T-helper 2 cell treated with Interferon-gamma antibody and Interleukin-4, amounts not matched to agents 100 ng/mL and 5 ng/mL, for 36 hours (primary cell): ENCODE measurements at regions not wholly inside any gene's neighbourhood (a gene's known extent, or its start where the extent isn't known, plus 50 kb on each side); places are given as distances from the start of the nearest gene placed in this dataset.

ENCODE experiments used
- intact Hi-C: fragments of 100-400 bp; cut with micrococcal nuclease; formaldehyde crosslinking; loops from one replicate; pipeline ENCODE4 v1.15.1; 2023

- intact Hi-C loops, result no loop called here
These were observed 76.1 kb upstream of the TPM1 start for GRCh38 chr15:62966294-62967078.

DNA sequence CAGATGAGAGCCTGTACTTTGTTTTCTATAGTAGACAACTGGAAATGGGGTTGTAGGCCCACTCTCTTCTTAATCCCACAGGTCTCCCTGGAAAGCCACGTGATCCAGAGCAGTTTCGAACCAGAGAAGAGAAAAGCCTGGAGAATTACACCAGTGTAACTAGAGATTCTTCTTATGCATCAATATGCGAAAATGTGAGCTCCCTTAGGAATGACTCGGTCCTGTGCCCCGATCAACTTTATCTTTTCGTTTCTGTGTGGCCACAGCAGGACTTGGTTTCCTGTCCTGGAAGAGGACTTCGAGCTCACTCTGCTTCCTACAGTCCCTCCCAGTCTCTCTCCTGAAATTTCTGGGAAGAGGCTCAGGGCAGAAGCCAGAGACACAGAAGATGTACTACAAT, 73.8 kb upstream of the TPM1 start:
- intact Hi-C loops, result no loop called here

DNA sequence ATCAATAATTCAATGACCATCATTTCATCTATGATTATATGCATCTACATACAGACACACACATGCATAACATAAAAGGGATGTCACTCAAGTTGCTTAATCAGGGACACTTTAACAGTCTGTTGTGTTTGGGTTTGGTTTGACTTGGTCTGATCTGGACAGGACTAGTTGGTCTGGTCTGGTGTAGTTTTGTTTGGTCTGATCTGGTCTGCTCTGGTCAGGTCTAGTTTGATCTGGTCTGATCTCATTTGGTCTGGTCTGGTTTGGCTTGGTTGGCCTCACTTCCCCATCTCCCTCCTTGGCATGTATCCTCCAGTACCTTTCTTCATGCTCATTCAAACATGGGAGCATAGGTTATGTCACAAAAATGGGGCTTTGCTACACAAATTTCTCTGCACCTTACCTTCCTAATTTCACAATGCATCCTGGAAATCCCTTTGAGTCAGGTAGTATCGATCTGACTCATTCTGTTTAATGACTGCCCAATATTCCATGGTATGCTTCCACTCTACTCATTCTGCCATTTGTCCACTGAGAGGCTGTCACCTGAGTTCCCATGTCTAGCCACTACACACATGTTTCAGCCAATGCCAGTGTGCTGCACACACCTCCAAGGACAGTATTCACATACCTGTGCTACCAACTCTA, 73.0 kb upstream of the TPM1 start:
- intact Hi-C loops, result no loop called here

- intact Hi-C loops, result no loop called here
These were observed 69.7 kb upstream of the TPM1 start for GRCh38 chr15:62972814-62973213.

- intact Hi-C loops, result no loop called here
These were observed 67.0 kb upstream of the TPM1 start for GRCh38 chr15:62975515-62975914.

- intact Hi-C loops, result no loop called here
These were observed 66.2 kb upstream of the TPM1 start for GRCh38 chr15:62976301-62976881.

DNA sequence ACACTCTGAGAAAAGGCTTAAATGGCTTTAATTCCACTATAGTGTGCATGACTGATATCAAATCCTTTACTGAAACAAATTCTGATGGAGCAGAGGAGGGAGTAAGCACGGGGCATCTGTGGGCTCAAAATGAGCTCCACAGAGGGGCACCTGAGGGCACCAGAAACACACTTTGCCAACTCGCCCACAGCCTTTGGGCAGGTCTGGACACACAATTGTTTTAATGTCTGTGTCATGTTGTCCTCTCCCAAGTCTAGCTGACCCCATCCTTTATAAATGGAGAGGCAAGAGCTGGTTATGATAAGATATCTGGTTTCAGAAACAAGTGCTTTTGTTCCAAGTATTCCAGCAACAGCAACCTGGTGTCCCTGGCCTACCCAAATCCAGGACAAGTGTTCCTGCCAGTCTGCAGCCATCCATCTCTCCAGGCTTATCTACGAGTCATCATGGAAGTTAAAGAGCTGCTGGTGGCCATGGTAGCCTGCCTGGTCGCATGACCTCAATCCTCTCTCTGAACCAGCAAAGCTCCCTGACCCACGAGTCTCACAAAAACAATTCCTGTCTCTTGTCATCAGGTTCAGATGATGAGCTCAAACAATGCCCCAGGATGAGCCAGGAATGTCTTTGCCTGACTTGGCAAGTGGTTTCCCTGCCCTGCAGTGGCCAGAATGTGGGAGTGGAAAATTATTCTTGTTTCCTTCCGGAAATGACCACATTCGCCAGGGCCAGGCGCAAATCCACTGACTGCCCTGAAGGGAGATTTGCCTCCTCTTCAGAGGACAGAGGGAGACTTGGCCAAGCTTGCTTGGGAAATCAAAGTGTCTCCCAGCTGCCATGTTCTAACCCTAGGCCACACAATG, 64.4 kb upstream of the TPM1 start:
- intact Hi-C loops, result no loop called here

- intact Hi-C loops, result no loop called here
These were observed 63.3 kb upstream of the TPM1 start for GRCh38 chr15:62979252-62979651.

DNA sequence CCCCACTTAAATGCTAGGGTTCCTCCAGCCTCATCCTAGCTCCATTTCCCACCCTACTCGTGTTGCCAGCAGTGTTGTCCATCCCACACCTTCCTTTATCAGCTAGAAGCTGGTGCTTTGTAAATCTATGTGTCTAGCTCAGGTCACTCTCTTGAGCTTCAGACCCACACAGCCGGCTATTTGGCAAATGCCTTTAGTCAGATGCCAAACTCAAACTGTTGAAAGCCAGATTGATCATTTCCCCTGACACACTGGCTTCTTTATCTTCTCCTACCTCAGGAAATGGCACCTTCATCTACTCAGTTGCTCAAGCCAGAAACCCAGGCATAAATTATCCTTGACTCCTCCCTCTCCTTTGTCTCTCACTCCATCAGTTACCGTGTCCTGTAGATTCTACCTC, 61.5 kb upstream of the TPM1 start:
- intact Hi-C loops, result no loop called here

DNA sequence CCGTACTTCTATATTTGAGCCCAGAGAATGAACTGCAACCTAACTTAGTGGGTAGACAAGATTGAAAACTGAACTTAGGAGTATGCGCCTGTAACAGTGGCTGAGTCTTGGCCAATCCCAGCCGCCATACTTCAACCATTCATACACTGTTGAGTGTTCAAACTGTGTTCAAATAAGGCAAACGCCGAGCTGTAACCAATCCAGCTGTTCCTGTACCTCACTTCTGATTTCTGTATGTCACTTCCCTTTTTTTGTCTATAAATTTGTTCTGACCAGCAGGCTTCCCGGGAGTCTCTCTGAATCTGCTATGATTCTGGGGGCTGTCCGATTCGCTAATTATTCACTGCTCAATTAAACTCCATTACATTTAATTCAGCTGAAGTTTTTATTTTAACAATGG, 58.6 kb upstream of the TPM1 start:
- intact Hi-C loops, result no loop called here

GRCh38 chr15:62985768-62986167, 56.8 kb upstream of the TPM1 start:
- intact Hi-C loops, result no loop called here

GRCh38 chr15:62986948-62987347, 55.6 kb upstream of the TPM1 start:
- intact Hi-C loops, result no loop called here

- intact Hi-C loops, result no loop called here
These were observed 53.8 kb upstream of the TPM1 start for GRCh38 chr15:62988701-62989100.

- intact Hi-C loops, result no loop called here
These were observed 53.0 kb upstream of the TPM1 start for GRCh38 chr15:62989366-62990055.

- intact Hi-C loops, result no loop called here
These were observed 50.8 kb upstream of the TPM1 start for GRCh38 chr15:62991698-62992097.

- intact Hi-C loops, result no loop called here
These were observed 50.2 kb upstream of the TPM1 start for GRCh38 chr15:62992302-62992701.
